ENCODE measurements at regions not wholly inside any gene's neighbourhood (a gene's known extent, or its start where the extent isn't known, plus 50 kb on each side); places are given as distances from the start of the nearest gene placed in this dataset.
"Not testable (repeated sequence)": the region's sequence is repeated elsewhere in the genome, so short reads cannot be mapped to it uniquely, and the experiment has no call there.

DNA sequence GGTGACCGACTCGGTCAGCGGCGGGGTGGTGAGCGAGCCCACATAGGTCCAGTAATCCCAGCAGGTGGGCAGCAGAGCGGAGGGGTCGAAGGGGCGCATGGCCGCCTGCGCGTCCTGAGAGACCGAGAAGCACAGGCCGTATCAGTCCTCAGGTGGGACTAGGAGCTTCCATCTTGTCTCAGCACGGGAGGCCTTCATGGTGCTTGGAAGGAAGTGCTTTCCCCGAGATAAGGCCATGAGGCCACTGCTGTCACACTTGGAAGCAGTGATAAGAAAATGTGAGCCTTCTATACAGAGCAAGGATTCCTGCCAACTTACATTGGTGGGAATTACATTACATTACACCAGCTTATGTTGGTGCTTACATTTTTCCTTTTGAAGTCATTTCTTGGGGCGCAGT is 62.6 kb upstream of the METTL9 start:
- not testable (repeated sequence) for DNase-seq

DNA sequence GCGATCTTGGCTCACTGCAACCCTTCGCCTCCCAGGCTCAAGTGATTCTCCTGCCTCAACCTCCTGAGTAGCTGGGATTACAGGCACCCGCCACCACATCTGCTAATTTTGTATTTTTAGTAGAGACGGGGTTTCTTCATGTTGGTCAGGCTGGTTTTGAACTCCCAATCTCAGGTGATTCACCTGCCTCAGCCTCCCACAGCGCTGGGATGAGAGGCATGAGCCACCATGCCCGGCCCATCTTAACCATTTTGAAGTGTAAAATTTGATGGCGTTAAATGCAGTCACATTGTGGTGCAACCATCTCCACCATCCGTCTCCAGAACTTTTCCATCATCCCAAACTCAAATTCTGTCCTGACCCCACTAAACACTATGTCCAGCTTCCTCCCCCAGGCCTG is 61.8 kb upstream of the METTL9 start:
- not testable (repeated sequence) for DNase-seq

- not testable (repeated sequence) for DNase-seq
These were observed 60.2 kb upstream of the METTL9 start for GRCh38 chr16:21539107-21539618.

DNA sequence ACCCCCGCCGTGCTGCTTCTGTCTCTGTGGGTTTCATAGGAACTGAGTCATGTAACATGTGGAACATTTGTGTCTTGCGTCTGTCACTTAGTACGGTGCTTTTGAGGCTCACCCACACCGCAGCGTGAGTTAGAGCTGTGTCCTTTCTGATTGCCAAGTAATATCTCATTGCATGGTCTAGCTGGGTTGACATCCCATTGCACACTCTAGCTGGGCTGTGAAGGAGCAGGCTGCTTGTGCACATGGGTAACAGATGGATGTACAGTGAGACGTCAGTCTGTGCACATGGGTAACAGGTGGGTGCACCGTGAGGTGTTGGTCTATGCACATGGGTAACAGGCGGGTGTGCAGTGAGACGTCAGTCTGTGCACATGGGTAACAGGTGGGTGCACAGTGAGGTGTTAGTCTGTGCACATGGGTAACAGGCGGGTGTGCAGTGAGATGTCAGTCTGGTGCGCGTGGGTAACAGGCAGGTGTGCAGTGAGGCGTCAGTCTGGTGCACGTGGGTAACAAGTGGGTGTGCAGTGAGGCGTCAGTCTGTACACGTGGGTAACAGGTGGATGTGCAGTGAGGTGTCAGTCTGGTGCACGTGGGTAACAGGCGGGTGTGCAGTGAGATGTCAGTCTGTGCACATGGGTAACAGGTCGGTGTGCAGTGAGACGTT is 58.5 kb upstream of the METTL9 start:
- not testable (repeated sequence) for DNase-seq

- DNase-seq: not testable (repeated sequence)
These were observed 57.7 kb upstream of the METTL9 start for GRCh38 chr16:21541611-21542051.

DNA sequence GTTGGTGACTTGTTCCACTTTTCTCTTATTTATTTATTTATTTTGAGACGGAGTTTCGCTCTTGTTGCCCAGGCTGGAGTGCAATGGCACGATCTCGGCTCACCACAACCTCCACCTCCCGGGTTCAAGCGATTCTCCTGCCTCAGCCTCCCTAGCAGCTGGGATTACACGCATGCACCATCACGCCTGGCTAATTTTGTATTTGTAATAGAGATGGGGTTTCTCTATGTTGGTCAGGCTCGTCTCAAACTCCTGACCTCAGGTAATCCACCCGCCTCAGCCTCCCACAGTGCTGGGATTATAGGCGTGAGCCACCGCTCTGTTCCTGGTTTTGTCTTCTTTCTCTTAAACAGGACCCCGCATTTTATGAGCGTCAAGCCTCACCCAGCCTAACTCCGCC is 57.3 kb upstream of the METTL9 start:
- DNase-seq: not testable (repeated sequence)

- not testable (repeated sequence) for DNase-seq
These were observed 56.8 kb upstream of the METTL9 start for GRCh38 chr16:21542491-21543124.

DNA sequence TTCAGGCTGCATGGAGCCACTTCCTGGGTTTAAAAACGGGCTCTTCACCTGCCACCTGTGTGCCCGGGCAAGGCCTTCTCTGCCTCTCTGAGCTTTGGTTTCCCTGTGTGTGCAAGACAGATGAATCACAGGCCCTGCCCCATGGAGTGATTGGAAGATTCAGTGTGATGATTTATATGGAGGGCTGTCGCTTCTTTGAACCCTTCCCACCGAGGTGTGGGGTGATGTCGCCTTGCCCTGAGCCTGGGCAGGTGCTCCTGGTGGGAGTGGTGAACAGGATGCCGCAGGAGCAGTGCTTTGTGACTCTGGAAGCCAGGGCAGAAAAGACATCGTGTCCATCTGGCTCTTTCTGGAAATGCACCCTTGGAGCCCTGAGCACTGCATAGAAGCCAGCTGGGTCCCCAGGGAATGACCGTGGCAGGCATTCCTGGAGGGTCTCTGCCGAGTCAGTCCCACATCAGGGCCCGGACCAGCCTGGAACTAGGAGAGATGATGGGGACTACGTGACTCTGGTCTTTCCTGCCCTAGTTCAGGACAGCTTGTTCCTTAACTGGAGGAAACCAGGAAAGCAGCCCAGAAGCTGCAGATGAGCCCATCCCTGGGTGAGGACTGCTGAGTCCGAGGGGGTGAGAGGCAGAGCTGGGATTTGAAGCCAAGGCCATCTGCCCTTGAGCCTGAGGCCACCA is 56.1 kb upstream of the METTL9 start:
- not testable (repeated sequence) for DNase-seq

DNA sequence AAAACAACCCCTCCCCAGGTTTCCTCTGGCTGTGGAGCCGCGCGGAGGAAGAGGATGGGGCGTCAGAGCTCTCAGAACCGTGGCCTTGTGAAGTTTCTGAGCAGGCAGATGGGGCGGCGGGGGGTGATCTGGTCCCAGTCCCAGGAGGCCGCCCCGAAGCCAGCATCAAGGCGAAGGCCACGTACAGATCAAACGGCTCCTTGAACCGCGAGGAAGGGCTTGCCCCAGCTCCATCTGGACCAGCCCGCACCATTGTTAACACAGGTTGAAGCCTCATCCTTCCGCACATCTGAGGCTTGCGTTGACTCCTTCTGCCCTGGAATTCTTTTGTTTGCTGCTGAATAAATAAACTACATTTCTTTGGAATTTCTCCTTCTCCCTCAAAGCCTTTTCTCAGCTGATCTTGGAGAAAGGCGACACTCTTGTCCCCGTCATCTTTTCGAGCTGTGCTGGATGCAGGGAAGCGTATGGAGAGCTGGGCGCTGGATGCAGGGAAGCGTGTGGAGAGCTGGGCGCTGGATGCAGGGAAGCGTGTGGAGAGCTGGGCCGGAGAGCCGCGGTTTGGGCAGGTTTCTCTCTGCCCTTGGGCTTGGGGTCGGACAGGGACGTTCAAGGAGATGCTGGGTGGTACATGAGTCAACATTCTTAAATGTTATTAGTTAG is 53.6 kb upstream of the METTL9 start:
- not testable (repeated sequence) for DNase-seq

DNA sequence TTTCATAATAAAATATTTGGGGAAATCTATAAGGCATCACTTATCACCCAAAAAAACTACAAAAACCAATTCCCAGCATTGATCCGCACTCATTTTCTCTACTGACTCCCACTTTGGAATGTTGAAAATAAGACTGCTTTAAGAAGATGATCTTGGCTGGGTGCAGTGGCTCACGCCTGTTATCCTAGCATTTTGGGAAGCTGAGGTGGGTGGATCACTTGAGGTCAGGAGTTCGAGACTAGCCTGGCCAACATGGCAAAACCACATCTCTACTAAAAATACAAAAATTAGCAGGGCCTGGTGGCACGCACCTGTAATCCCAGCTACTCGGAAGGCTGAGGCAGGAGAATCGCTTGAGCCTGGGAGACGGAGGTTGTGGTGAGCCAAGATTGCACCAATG is 50.0 kb upstream of the METTL9 start:
- not testable (repeated sequence) for DNase-seq

Measured in right forelimb (tissue), 1 donor.